ENCODE measurements at regions not wholly inside any gene's neighbourhood (a gene's known extent, or its start where the extent isn't known, plus 50 kb on each side); places are given as distances from the start of the nearest gene placed in this dataset.

- no peak overlapping the region for H3K4me2 ChIP-seq (ENCODE audit: control insufficient read depth, insufficient read depth)
- ATAC-seq (no peak), DNase-seq (ENCODE audit: low read depth, low spot score) (no peak), FAIRE-seq (no peak)
- SMC1A ChIA-PET (ENCODE audit: uncharacterized antibody, unreplicated experiment), result no interaction called here
- WGBS (ENCODE audit: insufficient coverage, insufficient replicate concordance, low lambda C conversion rate, missing lambda C conversion rate), result 0% methylated on average over 1 of the region's 1 CpG
- in situ Hi-C loops (cut with MboI), result no loop called here
- intact Hi-C loops (cut with micrococcal nuclease; ENCODE audit: unreplicated experiment), result no loop called here
- H3K9ac ChIP-seq (ENCODE audit: control insufficient read depth, insufficient read depth, low read length), result no peak overlapping the region
- no peak overlapping the region for H3K27ac ChIP-seq (ENCODE audit: control insufficient read depth, insufficient read depth)
- no peaks in the 10 kb centered on the region for H4K20me1 ChIP-seq (ENCODE audit: control insufficient read depth, insufficient read depth)
- no peaks in the 10 kb centered on the region for H3K79me2 ChIP-seq (ENCODE audit: control insufficient read depth, insufficient read depth, low read length)
- H3K4me1 ChIP-seq (ENCODE audit: control insufficient read depth, insufficient read depth, low read length), result no peaks in the 10 kb centered on the region
- CTCF ChIA-PET, result no interaction called here
- H3K4me3 ChIP-seq, result no peak overlapping the region
- no peaks in the 10 kb centered on the region for H3K36me3 ChIP-seq (ENCODE audit: control insufficient read depth in 2 of 2, insufficient read depth in 2 of 2, low read length in 1 of 2)
- RAD21 ChIA-PET (ENCODE audit: unreplicated experiment), result no interaction called here
- no peaks in the 10 kb centered on the region for H3K9me3 ChIP-seq (replicated peaks; ENCODE audit: control insufficient read depth, insufficient read depth, low read length)
- no TSS peak for BruUV-seq (replicated peaks)
- H2AFZ ChIP-seq (ENCODE audit: control insufficient read depth, low read depth, low read length), result no peak overlapping the region
- no peaks in the 10 kb centered on the region for H3K27me3 ChIP-seq (replicated peaks in 1 of 2; ENCODE audit: control insufficient read depth in 2 of 2, insufficient read depth in 2 of 2, low read length in 1 of 2)
- TF ChIP-seq GABPA (IDR thresholded peaks at IDR 0.05; ENCODE audit: low read depth), result no peak
- no peak for TF ChIP-seq TARDBP (IDR thresholded peaks at IDR 0.05; ENCODE audit: borderline replicate concordance)
- no peak for TF ChIP-seq ZBTB11 (CRISPR knock-in tag; IDR thresholded peaks at IDR 0.05)
- TF ChIP-seq NFXL1 (IDR thresholded peaks at IDR 0.05; ENCODE audit: borderline replicate concordance), result no peak
- no peak for TF ChIP-seq MAX (IDR thresholded peaks at IDR 0.05; ENCODE audit: low read depth, low read length)
- TF ChIP-seq TBL1XR1 (IDR thresholded peaks at IDR 0.05; ENCODE audit: low read depth, low read length), result no peak
- no peak for TF ChIP-seq ATF3 (IDR thresholded peaks at IDR 0.05; ENCODE audit: borderline replicate concordance, extremely low read depth, low read depth, low read length)
- no peak for TF ChIP-seq NFYB (IDR thresholded peaks at IDR 0.05; ENCODE audit: insufficient read depth, low read depth, low read length)
- no peak for TF ChIP-seq NRF1 (conservative IDR thresholded peaks at IDR 0.05; ENCODE audit: low read depth, low read length)
- no peak for TF ChIP-seq RELB (IDR thresholded peaks at IDR 0.05; ENCODE audit: low read depth)
- no peak for TF ChIP-seq ZNF217 (IDR thresholded peaks at IDR 0.05)
- TF ChIP-seq ZNF384 (IDR thresholded peaks at IDR 0.05; ENCODE audit: borderline replicate concordance, low read depth, low read length), result no peak
- TF ChIP-seq MYB (IDR thresholded peaks at IDR 0.05; ENCODE audit: borderline replicate concordance, low read depth, low read length), result no peak
- no peak for TF ChIP-seq MYC (IDR thresholded peaks at IDR 0.05; ENCODE audit: insufficient read depth, insufficient read length, insufficient replicate concordance, low read length, severe bottlenecking)
- TF ChIP-seq NR2C2 (IDR thresholded peaks at IDR 0.05; ENCODE audit: borderline replicate concordance, control insufficient read depth, insufficient read length, low read depth), result no peak
- TF ChIP-seq ETV6 (conservative IDR thresholded peaks at IDR 0.05 in 1 of 2, IDR thresholded peaks at IDR 0.05 in 1 of 2; ENCODE audit: borderline replicate concordance in 1 of 2, low read depth in 1 of 2), result no peak
- TF ChIP-seq RBBP5 (conservative IDR thresholded peaks at IDR 0.05), result no peak
- POLR2A ChIA-PET, result no interaction called here
These were observed 674.6 kb upstream of the SLIT2 start for GRCh38 chr4:19577097-19577496.

Data from GM12878 (cell line).